Stimulated activated CD4-positive, alpha-beta T cell treated with anti-CD3 and anti-CD28 coated beads, Interleukin-1b, Interleukin-23, amount 100 ng/mL, for 48 hours (primary cell): ENCODE measurements at regions not wholly inside any gene's neighbourhood (a gene's known extent, or its start where the extent isn't known, plus 50 kb on each side); places are given as distances from the start of the nearest gene placed in this dataset.

Experiments used
- DNase-seq: peaks from one replicate; pipeline ENCODE4 v3.0.0-alpha.2; 2020

GRCh38 chr21:15557925-15558324 lies 171.9 kb upstream of the USP25 start:
- DNase-seq: no peak

GRCh38 chr21:15558884-15559283 lies 170.9 kb upstream of the USP25 start:
- no peak for DNase-seq

GRCh38 chr21:15559660-15560059 lies 170.1 kb upstream of the USP25 start:
- no peak for DNase-seq

- peak; percentile 10 for DNase-seq
Observed at GRCh38 chr21:15560383-15561056, 169.3 kb upstream of the USP25 start.

- no peak for DNase-seq
Observed at GRCh38 chr21:15562748-15563147, 167.0 kb upstream of the USP25 start.

- DNase-seq: no peak
Observed at GRCh38 chr21:15564907-15565306, 164.9 kb upstream of the USP25 start.

GRCh38 chr21:15566703-15567102 lies 163.1 kb upstream of the USP25 start:
- DNase-seq: no peak

- DNase-seq: no peak
Observed at GRCh38 chr21:15567191-15567590, 162.6 kb upstream of the USP25 start.

- DNase-seq: no peak
Observed at GRCh38 chr21:15568516-15568915, 161.3 kb upstream of the USP25 start.

GRCh38 chr21:15586752-15587427 lies 142.9 kb upstream of the USP25 start:
- no peak for DNase-seq

GRCh38 chr21:15592271-15592860 lies 137.4 kb upstream of the USP25 start:
- no peak for DNase-seq

- no peak for DNase-seq
Observed at GRCh38 chr21:15592957-15593356, 136.8 kb upstream of the USP25 start.

- no peak for DNase-seq
Observed at GRCh38 chr21:15601390-15601789, 128.4 kb upstream of the USP25 start.

- DNase-seq: no peak
Observed at GRCh38 chr21:15604413-15604812, 125.4 kb upstream of the USP25 start.

- no peak for DNase-seq
Observed at GRCh38 chr21:15614766-15615165, 115.0 kb upstream of the USP25 start.

GRCh38 chr21:15616864-15617574 lies 112.8 kb upstream of the USP25 start:
- no peak for DNase-seq

- no peak for DNase-seq
Observed at GRCh38 chr21:15617964-15618363, 111.8 kb upstream of the USP25 start.

GRCh38 chr21:15620892-15621291 lies 108.9 kb upstream of the USP25 start:
- no peak for DNase-seq

GRCh38 chr21:15624646-15625045 lies 105.1 kb upstream of the USP25 start:
- DNase-seq: no peak

GRCh38 chr21:15625363-15625762 lies 104.4 kb upstream of the USP25 start:
- DNase-seq: no peak

- DNase-seq: no peak
Observed at GRCh38 chr21:15626031-15626430, 103.8 kb upstream of the USP25 start.

GRCh38 chr21:15627011-15627410 lies 102.8 kb upstream of the USP25 start:
- DNase-seq: no peak

GRCh38 chr21:15627823-15628222 lies 102.0 kb upstream of the USP25 start:
- no peak for DNase-seq

GRCh38 chr21:15631342-15631741 lies 98.4 kb upstream of the USP25 start:
- no peak for DNase-seq
